ENCODE measurements at regions not wholly inside any gene's neighbourhood (a gene's known extent, or its start where the extent isn't known, plus 50 kb on each side); places are given as distances from the start of the nearest gene placed in this dataset.

- no peak overlapping the region for H3K4me3 ChIP-seq
- 60 to 87% methylated on average over 5 to 7 of the region's 7 CpGs for WGBS, 2 donors (ENCODE audit: low coverage in 1 of 2)
- ATAC-seq = no peak
- no peaks in the 10 kb centered on the region for H3K9me3 ChIP-seq
- H3K27me3 ChIP-seq = no peaks in the 10 kb centered on the region
- TF ChIP-seq, protein P1, sequence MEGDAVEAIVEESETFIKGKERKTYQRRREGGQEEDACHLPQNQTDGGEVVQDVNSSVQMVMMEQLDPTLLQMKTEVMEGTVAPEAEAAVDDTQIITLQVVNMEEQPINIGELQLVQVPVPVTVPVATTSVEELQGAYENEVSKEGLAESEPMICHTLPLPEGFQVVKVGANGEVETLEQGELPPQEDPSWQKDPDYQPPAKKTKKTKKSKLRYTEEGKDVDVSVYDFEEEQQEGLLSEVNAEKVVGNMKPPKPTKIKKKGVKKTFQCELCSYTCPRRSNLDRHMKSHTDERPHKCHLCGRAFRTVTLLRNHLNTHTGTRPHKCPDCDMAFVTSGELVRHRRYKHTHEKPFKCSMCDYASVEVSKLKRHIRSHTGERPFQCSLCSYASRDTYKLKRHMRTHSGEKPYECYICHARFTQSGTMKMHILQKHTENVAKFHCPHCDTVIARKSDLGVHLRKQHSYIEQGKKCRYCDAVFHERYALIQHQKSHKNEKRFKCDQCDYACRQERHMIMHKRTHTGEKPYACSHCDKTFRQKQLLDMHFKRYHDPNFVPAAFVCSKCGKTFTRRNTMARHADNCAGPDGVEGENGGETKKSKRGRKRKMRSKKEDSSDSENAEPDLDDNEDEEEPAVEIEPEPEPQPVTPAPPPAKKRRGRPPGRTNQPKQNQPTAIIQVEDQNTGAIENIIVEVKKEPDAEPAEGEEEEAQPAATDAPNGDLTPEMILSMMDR (IDR thresholded peaks at IDR 0.05) = no peak
- TF ChIP-seq EP300 (IDR thresholded peaks at IDR 0.05) (no peak), POLR2AphosphoS5 (IDR thresholded peaks at IDR 0.05) (no peak), POLR2A (IDR thresholded peaks at IDR 0.05) (no peak)
- no peaks in the 10 kb centered on the region for H3K36me3 ChIP-seq
- no peak overlapping the region for H3K27ac ChIP-seq
- H3K4me1 ChIP-seq = peaks cover 0 to 18% (median 6%) of the 10 kb centered on the region in 3 donors
These were observed 215.9 kb downstream of the TTLL2 start for GRCh38 chr6:167540796-167541195.

DNA sequence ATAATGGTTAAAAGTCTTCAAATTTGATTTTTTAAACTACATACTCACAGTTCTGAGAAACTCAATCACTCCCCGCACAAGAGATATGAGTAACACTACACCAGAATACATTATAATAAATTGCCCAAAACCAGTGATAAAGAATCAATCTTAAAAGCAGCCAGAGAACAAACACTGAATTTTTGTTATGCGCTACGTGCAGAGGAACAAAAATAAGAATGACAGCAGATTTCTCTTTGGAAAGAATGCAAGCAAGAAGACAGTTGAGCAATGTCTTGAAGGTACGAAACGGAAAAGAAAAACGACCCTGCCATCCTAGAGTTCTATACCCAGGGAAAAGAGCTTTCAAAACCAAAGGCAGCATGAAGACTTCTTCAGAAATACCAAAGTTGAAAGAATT is 216.7 kb downstream of the TTLL2 start:
- Histone ChIP-seq H3K27ac (no peak overlapping the region), H3K9me3 (no peaks in the 10 kb centered on the region), H3K27me3 (no peaks in the 10 kb centered on the region), H3K4me1 (peaks cover 0 to 18% (median 6%) of the 10 kb centered on the region in 3 donors), H3K4me3 (no peak overlapping the region), H3K36me3 (no peaks in the 10 kb centered on the region)
- TF ChIP-seq POLR2A (IDR thresholded peaks at IDR 0.05) (no peak), POLR2AphosphoS5 (IDR thresholded peaks at IDR 0.05) (no peak), EP300 (IDR thresholded peaks at IDR 0.05) (no peak)
- TF ChIP-seq, protein P1 (IDR thresholded peaks at IDR 0.05) = no peak
- ATAC-seq = no peak
- WGBS, 2 donors (ENCODE audit: low coverage in 1 of 2) = 87 to 91% methylated on average over 4 to 6 of the region's 6 CpGs

DNA sequence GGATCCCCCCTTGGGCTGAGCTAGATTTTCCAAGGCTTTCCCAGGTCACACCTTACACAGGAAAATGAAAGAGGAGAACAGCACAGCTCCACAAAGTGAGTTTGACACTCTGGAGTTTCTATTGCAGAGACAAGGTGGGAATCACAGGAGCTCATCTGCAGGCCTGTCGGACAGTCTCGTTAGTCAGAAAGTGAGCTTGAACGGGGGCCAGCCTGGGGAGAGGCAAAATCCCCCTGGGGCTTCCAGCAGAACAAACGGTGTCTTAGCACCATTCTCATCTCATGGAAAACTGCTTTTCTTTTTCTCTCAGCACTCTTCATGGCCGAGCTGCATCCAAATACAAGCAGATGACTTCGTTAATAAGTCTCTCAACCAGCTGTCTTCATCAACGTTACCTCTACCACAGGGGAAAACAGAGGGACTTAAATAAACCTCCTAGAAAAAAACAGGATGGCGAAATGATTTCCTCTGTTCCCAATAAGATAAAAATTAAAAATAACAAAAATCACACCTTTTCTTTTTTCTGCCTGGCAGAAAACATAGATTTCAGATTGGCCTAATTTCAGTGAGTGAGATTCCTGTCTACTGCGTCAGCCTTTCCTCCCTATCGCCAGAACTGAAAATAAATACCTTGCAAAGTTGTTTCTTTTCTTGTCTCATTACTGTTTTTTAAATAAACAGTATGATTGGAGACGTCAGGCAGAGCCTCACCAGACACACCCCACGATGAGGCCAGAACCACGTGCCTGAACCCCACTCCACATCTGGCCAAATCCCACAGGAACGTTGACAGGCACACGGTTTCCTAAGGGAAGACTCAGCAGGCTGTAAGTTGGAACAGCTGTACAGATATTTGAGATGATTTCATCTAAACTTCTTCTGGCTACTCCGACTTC is 219.0 kb downstream of the TTLL2 start:
- no peak overlapping the region for H3K4me3 ChIP-seq
- WGBS, 2 donors (ENCODE audit: low coverage in 1 of 2) = 16 to 32% methylated on average over 14 of the region's 16 CpGs
- no peak for TF ChIP-seq POLR2A (IDR thresholded peaks at IDR 0.05)
- TF ChIP-seq EP300 (IDR thresholded peaks at IDR 0.05) = no peak
- TF ChIP-seq POLR2AphosphoS5 (IDR thresholded peaks at IDR 0.05) = peak; percentile 63
- TF ChIP-seq, protein P1 (IDR thresholded peaks at IDR 0.05) = no peak
- H3K36me3 ChIP-seq = no peaks in the 10 kb centered on the region
- no peaks in the 10 kb centered on the region for H3K27me3 ChIP-seq
- H3K4me1 ChIP-seq = peaks cover 0 to 18% (median 6%) of the 10 kb centered on the region in 3 donors
- ATAC-seq = peak; percentile 92
- no peaks in the 10 kb centered on the region for H3K9me3 ChIP-seq
- peak overlapping the region; percentile 40 to 75 (median 66) for H3K27ac ChIP-seq

DNA sequence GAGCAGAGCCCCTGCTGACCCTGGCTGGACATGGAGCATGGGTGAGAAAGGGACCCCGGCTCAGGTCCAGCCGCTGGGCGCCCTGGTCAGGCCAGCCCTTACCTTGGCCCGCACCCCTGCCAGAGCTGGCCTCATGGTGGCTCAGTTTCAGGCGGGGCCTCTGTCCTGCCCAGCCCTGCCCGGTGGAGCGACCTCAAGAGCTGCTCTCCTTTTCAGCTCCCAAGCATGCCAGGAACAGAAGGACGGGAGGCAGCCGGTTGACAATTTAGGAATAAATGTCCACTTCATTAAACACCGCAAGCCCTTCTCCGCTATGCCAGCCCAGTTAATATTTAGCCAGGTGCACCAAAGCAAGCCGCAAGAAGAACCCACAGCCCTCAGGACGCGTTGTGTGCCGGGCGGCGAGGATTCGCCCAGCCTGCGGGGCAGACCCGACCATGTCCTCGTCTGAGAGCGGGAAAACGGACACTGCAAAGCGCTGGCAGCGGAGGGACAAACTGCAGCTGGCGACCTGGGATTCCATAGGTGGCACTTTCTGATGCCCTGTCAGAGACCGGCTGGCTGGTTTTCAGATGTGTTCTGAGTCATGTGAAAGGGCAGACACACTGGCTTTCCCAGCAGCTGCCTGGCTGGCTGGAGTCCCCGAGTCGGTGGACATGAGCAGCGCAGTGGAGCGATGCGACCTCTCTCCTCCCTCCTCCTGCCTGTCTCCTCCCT is 221.9 kb downstream of the TTLL2 start:
- no peak for ATAC-seq
- no peaks in the 10 kb centered on the region for H3K36me3 ChIP-seq
- H3K27me3 ChIP-seq = no peaks in the 10 kb centered on the region
- no peaks in the 10 kb centered on the region for H3K9me3 ChIP-seq
- no peak for TF ChIP-seq POLR2AphosphoS5 (IDR thresholded peaks at IDR 0.05)
- TF ChIP-seq EP300 (IDR thresholded peaks at IDR 0.05) = no peak
- no peak for TF ChIP-seq POLR2A (IDR thresholded peaks at IDR 0.05)
- 94% methylated on average over 13 of the region's 32 CpGs; no CpG with 5 or more reads in 1 of the 2 donors for WGBS, 2 donors (ENCODE audit: low coverage in 1 of 2)
- peak overlapping the region in 1 of 4 donors; percentile 26 for H3K27ac ChIP-seq
- peaks cover 4 to 39% (median 12%) of the 10 kb centered on the region in 3 donors for H3K4me1 ChIP-seq
- no peak overlapping the region for H3K4me3 ChIP-seq

GRCh38 chr6:167547328-167547692 is 222.4 kb downstream of the TTLL2 start:
- Histone ChIP-seq H3K4me3 (no peak overlapping the region), H3K4me1 (peaks cover 4 to 45% (median 13%) of the 10 kb centered on the region in 3 donors), H3K36me3 (no peaks in the 10 kb centered on the region), H3K27ac (peak overlapping the region in 1 of 4 donors; percentile 26), H3K9me3 (no peaks in the 10 kb centered on the region), H3K27me3 (no peaks in the 10 kb centered on the region)
- no peak for ATAC-seq
- TF ChIP-seq, protein P1 (IDR thresholded peaks at IDR 0.05) = no peak
- TF ChIP-seq POLR2A (IDR thresholded peaks at IDR 0.05) = no peak
- TF ChIP-seq POLR2AphosphoS5 (IDR thresholded peaks at IDR 0.05) = no peak
- TF ChIP-seq EP300 (IDR thresholded peaks at IDR 0.05) = no peak
